NB4 (cell line): ENCODE measurements at regions not wholly inside any gene's neighbourhood (a gene's known extent, or its start where the extent isn't known, plus 50 kb on each side); places are given as distances from the start of the nearest gene placed in this dataset.

ENCODE experiments used
- CTCF ChIP-seq: IDR thresholded peaks from one replicate; pipeline ENCODE4 v1.5.1; 2012; ENCODE audit warnings: low read depth, low read length
- POLR2A ChIP-seq: IDR thresholded peaks from 2 replicates; pipeline ENCODE4 v1.6.1; 2011; ENCODE audit warnings: mild to moderate bottlenecking; ENCODE audit not compliant: insufficient read length; ENCODE audit errors: extremely low read depth

- no peak for TF ChIP-seq CTCF
- no peak for TF ChIP-seq POLR2A
These were observed 311.9 kb upstream of the RAB6C start for GRCh38 chr2:129667577-129667976.
